ENCODE measurements at regions not wholly inside any gene's neighbourhood (a gene's known extent, or its start where the extent isn't known, plus 50 kb on each side); places are given as distances from the start of the nearest gene placed in this dataset.

- Histone ChIP-seq H3K79me2 (ENCODE audit: control insufficient read depth, insufficient read depth, low read length) (no peaks in the 10 kb centered on the region), H2AFZ (ENCODE audit: control insufficient read depth, low read depth, low read length) (no peak overlapping the region), H3K36me3 (ENCODE audit: control insufficient read depth in 2 of 2, insufficient read depth in 2 of 2, low read length in 1 of 2) (no peaks in the 10 kb centered on the region), H3K9me3 (replicated peaks; ENCODE audit: control insufficient read depth, insufficient read depth, low read length) (no peaks in the 10 kb centered on the region), H3K4me2 (ENCODE audit: control insufficient read depth, insufficient read depth) (no peak overlapping the region), H3K27me3 (replicated peaks in 1 of 2; ENCODE audit: control insufficient read depth in 2 of 2, insufficient read depth in 2 of 2, low read length in 1 of 2) (no peaks in the 10 kb centered on the region), H3K4me1 (ENCODE audit: control insufficient read depth, insufficient read depth, low read length) (no peaks in the 10 kb centered on the region), H3K9ac (ENCODE audit: control insufficient read depth, insufficient read depth, low read length) (no peak overlapping the region), H3K4me3 (no peak overlapping the region), H4K20me1 (ENCODE audit: control insufficient read depth, insufficient read depth) (no peaks in the 10 kb centered on the region), H3K27ac (ENCODE audit: control insufficient read depth, insufficient read depth) (no peak overlapping the region)
- ChIA-PET CTCF (no interaction called here), POLR2A (no interaction called here), RAD21 (ENCODE audit: unreplicated experiment) (no interaction called here), SMC1A (ENCODE audit: uncharacterized antibody, unreplicated experiment) (no interaction called here)
- no peak for ATAC-seq
- in situ Hi-C loops (cut with MboI) (no loop called here), intact Hi-C loops (cut with micrococcal nuclease; ENCODE audit: unreplicated experiment) (no loop called here)
- DNase-seq (ENCODE audit: low read depth, low spot score): no peak
- no peak for FAIRE-seq
- TF ChIP-seq SREBF1 (IDR thresholded peaks at IDR 0.05; ENCODE audit: low read length): no peak
- no peak for TF ChIP-seq ZNF687 (IDR thresholded peaks at IDR 0.05)
- WGBS (ENCODE audit: insufficient coverage, insufficient replicate concordance, low lambda C conversion rate, missing lambda C conversion rate): 53% methylated on average over 2 of the region's 2 CpGs
- BruUV-seq (replicated peaks): no TSS peak
These were observed 474.7 kb upstream of the ALCAM start for GRCh38 chr3:104892044-104892443.

GRCh38 chr3:104896624-104897023, 470.1 kb upstream of the ALCAM start:
- H3K4me1 ChIP-seq (ENCODE audit: control insufficient read depth, insufficient read depth, low read length): no peaks in the 10 kb centered on the region
- H4K20me1 ChIP-seq (ENCODE audit: control insufficient read depth, insufficient read depth): no peaks in the 10 kb centered on the region
- no peak for DNase-seq (ENCODE audit: low read depth, low spot score)
- H3K36me3 ChIP-seq (ENCODE audit: control insufficient read depth in 2 of 2, insufficient read depth in 2 of 2, low read length in 1 of 2): no peaks in the 10 kb centered on the region
- in situ Hi-C loops (cut with MboI): no loop called here
- H3K4me3 ChIP-seq: no peak overlapping the region
- no peak overlapping the region for H3K4me2 ChIP-seq (ENCODE audit: control insufficient read depth, insufficient read depth)
- H3K9ac ChIP-seq (ENCODE audit: control insufficient read depth, insufficient read depth, low read length): no peak overlapping the region
- H3K79me2 ChIP-seq (ENCODE audit: control insufficient read depth, insufficient read depth, low read length): no peaks in the 10 kb centered on the region
- ChIA-PET POLR2A (no interaction called here), RAD21 (ENCODE audit: unreplicated experiment) (no interaction called here), CTCF (interaction anchor here (0.8 kb wide), 1 partner anchor 11 kb away, joined by 3 read pairs; no protein-coding TSS in a partner anchor), SMC1A (ENCODE audit: uncharacterized antibody, unreplicated experiment) (no interaction called here)
- intact Hi-C loops (cut with micrococcal nuclease; ENCODE audit: unreplicated experiment): no loop called here
- no peaks in the 10 kb centered on the region for H3K9me3 ChIP-seq (replicated peaks; ENCODE audit: control insufficient read depth, insufficient read depth, low read length)
- no peak overlapping the region for H2AFZ ChIP-seq (ENCODE audit: control insufficient read depth, low read depth, low read length)
- WGBS (ENCODE audit: insufficient coverage, insufficient replicate concordance, low lambda C conversion rate, missing lambda C conversion rate): 100% methylated on average over 1 of the region's 1 CpG
- no peak overlapping the region for H3K27ac ChIP-seq (ENCODE audit: control insufficient read depth, insufficient read depth)
- H3K27me3 ChIP-seq (replicated peaks in 1 of 2; ENCODE audit: control insufficient read depth in 2 of 2, insufficient read depth in 2 of 2, low read length in 1 of 2): no peaks in the 10 kb centered on the region
- no peak for FAIRE-seq
- no TSS peak for BruUV-seq (replicated peaks)
- no peak for ATAC-seq
- TF ChIP-seq ZBTB4 (CRISPR knock-in tag; IDR thresholded peaks at IDR 0.05) (no peak), ELK1 (IDR thresholded peaks at IDR 0.05; ENCODE audit: low read depth, low read length) (no peak), POLR2AphosphoS2 (IDR thresholded peaks at IDR 0.05; ENCODE audit: low read depth, low read length) (no peak)
